HG03378 (cell line): ENCODE measurements at regions not wholly inside any gene's neighbourhood (a gene's known extent, or its start where the extent isn't known, plus 50 kb on each side); places are given as distances from the start of the nearest gene placed in this dataset.
A peak's percentile ranks its signal among the peaks of the same experiment; 100 is the strongest.

Source experiments
- ATAC-seq: cut with Tn5 transposase; IDR thresholded peaks from one replicate; pipeline ENCODE4 v1.9.1; 2021; ENCODE audit warnings: mild to moderate bottlenecking, moderate library complexity; ENCODE audit not compliant: unreplicated experiment

DNA sequence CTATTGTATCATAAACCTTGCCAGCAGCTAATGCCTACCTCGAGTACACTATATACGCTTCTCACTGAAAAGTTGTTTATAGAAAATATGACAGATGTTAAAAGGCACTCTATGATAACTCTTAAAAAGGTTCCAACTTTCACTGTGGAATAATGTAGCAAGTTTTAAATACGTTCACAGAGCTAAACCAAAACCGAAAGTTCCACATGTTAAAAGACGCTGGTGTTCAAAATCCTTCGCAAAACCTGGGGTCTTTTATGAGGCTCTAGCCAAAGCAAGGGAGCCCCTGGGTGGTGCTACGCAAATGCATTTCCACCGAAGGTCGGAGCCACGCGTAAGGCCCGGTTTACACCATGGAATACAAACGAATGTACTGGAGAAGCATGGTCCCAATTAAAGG is 103.7 kb upstream of the TENM3 start:
- ATAC-seq, result no peak

DNA sequence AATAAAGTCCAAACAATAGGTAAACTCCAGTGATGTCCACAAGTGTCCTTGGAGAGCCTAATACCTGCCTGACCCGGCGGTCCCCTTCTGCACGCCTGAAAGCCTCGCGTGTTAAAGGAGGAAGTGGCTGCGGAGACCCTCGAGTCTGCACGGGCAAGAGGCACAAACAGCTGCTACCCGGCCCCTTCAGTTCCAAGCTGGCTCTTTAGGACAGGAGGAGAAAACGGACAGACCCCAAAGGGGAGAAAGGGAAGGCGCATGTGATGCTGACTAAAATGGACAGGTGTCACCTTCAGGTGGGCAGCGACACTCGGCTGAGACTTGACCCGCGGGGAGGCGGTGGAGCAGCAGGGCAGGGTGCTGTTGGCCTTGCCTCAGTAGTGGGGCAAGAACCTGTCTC is 102.7 kb upstream of the TENM3 start:
- ATAC-seq, result no peak

DNA sequence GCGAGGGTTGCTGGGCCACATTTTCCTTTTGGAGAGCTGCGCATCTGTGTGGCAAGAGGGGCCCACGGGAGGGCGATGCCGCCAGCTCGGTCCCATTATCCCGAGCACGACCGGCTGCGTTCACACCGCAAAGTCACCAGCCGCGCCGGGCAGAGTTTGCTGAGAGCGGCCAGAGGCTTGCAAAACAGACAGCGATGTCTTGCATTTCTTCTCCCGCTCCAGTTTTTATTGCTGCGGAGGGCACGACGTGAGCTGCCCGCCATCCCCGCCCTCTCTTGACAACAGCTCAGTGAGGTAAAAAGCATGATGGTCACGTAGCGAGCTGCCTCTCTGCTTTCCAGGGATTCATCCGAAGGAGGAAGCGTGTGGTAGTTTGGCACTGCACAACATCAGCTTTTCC is 102.1 kb upstream of the TENM3 start:
- ATAC-seq, result no peak

DNA sequence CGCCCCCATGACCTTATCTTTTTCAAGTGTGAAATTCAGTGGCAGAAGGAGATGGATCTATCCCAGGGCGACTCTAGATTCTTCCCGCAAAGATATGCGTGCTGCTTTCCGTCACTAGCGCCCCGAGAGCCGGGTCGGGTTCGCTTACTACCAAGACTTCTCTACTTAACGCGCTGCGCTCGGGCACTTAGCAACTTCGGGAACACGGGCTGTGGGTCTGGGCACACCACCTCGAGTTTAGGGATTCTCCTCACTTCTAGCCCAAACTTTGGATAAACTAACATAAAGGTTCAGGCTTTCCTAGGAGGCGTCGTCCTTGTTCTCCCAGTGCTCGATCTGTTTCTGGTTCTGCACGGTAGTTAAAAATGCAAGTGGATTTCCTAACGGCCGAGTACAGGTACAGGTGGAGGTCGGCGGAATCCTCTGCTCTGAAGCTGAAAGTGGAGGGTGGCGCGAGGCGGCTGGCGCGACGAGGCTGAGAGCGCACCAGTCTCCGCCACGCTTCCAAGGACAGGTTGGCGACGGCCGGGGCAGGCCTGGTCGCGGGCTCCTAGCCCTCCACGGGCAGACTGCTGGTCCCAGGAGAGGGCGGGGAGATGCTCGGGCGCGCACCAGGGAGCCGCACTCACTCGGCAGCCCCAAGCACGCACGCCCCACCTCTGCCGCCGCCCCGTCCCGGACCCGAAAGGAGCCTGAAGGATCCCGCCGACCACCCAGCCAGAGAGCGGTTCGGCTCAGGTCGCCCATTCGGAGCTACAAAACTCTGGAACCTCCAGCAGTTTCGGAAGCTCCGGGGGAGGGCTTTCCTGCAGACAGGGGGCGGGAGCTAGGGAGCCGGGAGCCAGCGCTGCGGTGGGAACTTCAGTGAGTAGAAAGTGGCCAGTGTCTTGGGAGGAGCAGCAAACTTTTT is 100.8 kb upstream of the TENM3 start:
- no peak for ATAC-seq

DNA sequence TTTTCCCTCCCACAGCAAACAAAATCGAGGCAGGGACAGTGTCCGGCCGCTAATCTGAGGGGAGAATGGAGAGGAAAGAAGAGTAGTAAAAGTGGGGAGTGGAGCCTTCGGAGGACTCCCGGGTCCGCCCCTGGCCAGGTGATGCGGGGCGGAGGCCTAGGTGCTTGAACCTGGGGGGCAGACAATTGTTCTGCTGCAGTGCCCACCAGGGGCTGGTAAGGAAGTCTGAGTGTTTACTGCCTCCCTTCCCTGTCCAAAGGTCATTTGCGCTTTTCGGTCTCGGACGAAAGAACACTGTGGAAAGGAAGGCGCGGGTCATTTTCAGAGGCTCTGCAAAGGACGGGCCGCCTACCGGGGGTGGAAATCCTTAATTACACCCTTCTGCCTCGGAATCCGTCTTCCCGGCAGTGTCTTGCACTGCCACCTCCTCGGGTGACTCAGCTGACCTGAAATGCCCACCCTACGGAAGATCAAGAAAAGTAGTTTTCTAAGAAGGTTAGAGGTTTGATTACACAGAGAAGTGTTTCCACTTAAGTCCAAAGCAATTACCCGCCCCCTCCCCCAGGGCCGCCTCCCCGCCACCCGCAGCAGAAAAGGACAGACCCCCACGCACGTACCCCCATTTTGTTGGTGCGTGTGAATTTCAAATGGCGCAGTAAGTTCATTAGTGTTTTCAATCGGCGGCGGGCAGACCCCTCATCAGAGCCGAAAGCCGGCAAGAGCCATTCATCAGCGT is 99.9 kb upstream of the TENM3 start:
- no peak for ATAC-seq

DNA sequence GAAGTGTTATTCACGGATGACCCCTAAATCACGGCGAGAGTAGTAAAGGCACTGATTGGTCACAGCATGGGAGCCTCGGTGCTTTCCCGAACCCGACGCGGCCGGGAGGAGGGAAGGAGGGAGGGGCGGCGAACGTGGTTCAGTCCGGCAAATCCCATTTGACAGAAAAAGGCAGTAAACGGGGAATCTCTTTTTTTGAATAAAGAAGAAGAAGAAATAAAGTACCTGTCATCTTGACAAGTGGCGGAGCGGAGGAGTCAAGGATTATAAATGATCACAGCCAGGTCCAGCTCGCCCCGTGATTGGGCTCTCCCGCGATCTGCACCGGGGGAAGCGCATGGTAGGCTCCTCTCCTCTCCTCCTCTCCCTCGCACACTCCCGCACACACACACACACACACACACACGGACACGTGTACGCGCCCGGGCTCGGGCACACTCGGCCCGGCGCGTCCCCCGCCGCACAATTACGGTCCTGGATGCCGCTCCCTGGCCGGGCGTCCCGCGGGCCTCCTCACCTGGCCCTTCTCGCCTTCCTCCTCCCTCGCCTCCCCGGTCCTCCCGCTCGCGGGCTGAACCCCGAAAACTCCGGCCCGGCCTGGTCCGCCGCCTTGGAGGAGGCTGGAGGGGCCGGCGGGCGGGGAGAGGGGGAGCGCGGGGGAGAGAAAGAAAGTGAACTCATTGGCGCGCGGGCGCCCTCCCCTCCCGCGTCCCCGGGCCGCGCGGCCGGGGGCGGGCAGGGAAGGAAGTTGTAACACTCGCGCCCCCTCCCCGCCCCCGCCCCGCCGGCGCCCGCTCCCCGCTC is 99.2 kb upstream of the TENM3 start:
- peak; percentile 21 for ATAC-seq

DNA sequence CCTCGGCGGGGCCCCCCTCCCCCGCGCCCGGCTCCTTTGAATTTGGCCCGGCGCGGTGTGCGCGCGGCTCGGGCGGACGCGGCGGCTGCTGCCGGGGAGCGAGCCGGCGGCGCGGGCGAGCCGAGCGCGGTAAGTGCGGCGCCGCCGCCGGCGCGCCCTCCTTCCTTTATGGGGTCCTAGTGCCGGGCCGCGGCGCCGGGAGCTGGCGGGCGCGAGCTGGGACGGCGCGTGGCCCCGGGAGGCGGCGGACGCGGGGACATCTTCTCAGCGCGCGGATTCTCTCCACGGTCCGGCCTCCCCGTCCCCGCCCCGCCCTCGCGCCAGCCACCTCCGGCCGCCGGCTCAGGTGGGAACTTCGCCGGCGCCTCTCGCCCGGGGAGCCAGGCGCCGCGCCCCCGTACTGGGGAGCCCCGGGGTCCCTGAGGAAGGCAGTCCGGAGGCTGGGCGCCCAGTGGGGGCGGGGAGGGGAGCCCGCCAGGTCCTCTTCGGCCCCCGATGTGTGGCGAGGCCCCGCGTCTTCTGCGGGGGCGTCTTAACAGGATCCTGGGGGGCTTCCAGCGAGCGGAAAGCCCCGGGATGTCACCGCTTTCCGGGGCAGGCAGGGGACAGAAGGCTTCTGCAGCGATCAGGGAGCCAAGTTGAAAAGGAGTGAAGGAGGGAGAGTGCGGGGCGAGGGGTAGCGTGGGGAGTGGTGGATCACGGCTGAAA is 98.4 kb upstream of the TENM3 start:
- ATAC-seq, result peak; percentile 41

DNA sequence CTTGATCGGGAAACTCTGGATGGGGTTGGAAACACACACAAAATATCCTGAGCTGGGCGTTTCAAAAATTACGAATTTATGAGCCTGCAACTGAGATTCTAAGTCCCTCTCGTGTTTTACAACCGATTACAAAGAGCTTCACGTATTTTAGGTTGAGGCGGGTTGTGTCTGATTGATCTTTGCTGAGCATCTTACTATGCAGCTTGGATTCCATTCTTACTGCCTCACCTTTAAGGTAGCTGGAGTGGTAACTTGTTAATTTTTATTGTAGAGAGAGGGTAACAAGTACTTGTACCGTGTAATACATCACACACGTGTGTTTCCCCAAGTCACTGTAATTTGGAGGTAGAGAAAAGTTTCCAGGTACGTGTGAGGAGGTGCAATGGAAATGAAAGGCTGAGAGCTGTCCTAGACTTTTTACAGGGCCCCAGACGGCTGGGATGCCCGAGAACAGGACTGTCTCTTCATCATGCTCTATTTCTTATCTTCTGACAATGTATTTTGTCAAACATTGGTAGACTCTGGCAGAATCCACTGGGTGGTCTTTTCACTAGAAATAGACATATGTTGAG is 97.8 kb upstream of the TENM3 start:
- ATAC-seq, result no peak

DNA sequence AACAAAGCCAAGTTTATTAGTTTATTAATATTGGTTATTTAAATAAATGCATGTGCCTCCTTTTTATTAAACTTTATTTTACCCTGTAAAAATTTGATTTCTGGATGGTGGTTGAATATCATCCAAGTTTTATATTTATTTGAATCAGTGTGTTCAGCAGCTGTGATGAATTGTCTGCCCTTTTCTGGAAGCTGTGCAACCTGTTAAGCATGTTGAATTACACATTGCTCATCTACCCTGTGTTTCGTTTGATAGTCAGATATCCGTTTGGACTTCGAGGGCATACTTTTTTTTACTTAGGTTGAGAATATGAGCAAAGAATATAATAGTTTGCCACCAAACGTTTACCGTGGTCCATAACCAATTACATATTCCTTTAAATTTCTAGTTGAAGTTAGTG is 95.8 kb upstream of the TENM3 start:
- ATAC-seq, result no peak

DNA sequence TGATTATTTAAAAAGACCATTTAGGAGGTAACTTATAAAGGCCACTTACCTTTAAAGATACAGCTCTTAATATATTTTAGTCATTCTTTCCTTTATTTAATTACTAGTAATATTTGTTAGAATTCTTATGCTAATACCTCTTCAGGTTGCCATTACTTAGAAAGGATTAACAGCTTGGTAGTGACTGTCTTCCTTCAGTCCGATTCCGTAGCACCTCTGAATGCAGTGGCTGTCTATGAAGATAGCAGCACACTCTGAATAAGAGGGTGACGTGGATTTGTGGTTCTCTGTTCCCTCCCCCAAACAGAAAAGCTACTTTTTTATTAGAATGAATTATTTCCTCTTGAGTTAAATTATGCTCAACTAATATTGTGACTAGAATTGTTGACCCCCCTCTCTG is 92.6 kb upstream of the TENM3 start:
- no peak for ATAC-seq

DNA sequence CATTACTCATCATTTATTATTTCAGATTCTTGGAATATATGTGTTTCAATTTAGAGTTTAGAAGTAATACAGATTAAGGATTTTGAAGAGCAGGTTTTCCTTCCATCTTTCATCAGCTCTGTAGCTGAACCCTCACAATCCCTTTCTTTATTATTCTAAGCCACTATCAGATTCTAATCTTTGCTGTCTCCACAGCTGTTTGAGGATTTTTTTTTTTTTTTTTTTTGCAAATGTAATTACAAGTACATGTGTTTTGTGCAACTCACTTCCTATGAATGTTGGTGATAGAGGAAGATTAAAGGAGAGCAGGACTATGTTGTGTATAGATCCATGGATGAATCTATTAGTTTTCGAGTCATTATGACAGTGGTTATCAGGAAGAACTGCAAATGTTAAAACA is 87.4 kb upstream of the TENM3 start:
- no peak for ATAC-seq

DNA sequence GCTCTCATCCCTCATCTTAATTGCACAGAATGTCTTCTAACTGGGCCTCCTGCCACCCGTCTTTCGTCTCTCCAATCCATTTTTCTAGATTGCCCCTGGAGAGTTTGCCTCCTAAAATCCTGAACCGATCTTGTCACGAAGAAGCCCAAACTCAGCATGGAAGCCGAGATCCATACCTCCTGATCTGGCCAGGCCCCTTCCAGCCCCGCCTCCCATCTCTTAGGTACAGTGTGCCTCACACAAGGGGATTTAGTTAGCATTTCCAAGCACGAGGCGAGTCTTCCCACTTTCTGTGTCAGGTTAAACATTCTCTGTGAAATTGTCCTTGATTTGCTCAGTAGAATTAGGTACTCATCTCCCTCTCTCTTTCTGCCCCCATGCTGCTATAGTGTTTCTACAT is 80.0 kb upstream of the TENM3 start:
- no peak for ATAC-seq

DNA sequence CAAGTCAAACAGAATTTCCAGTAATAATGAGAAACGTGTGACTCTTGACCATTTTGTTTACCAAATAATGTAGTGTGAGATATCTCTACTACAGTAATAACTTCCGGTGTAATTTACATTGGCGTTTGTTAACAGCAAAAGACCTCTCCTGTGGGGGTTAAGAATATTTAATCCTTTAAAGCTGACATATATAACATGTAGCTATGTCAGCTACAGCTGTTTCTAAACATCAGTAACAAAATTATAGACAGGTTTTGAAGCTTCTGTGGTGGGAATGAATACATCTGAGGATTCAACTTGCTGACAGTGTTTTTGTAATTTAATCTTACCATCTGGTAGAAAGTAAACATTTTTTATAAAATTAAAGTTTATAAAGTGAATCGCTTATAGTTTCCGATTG is 73.6 kb upstream of the TENM3 start:
- no peak for ATAC-seq

DNA sequence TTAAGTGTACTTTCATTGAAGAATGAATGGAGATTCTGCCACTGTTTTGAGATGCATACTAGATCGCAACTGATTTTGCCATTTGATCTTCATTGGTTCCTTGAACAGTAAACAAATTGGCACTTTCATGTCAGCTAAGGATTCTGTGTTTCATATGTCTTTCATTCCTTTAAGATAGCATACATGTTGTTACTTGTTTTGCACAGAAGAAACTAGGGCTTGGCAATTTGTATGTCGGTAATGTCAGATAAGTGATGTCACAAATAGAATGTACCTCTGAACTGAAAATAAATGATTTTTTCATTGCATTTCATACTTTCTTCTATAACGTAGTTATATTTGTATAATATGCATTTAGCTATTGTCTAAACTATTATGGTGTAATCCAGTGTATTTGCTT is 73.2 kb upstream of the TENM3 start:
- ATAC-seq, result no peak

DNA sequence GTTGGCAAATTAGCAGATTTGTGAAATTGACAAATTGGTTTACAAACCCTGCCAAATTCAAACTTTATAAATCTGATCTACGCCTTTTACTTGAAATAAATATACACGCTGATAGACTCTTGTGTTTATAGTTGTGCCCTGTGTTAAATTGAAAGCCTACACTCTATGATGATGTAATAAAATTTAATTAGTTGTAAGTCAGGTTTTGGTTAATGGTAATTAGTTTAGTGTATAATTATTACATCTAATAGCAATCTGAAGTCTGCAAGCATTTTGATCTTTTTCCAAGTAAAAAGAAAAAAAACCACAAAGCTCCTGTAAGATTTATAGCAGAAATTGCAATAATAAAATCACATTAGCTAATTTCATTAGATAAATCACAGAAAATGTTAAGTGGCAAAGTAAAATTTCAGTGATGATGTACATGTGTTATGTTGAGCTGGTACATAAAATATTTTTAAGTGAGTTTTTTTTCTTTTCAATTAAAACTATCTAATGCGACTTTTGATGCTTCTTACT is 72.7 kb upstream of the TENM3 start:
- ATAC-seq, result no peak

DNA sequence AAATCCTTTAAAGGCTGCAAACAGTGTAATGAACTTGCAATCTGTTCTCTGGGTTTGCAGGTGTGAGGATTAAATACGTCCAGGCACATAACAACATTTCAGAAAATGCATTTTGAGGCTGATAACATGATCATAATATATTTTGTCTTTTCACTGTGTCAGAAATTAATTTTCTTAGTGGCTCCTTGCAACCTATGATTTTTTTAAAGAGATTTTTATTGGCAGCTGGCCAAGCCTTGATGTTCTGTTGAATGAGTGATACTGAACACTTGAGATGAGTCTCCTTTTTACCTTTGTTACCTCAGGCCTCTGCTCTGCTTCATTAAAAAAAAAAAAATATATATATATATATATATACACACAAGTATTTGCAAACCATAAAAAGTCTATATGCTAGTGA is 68.2 kb upstream of the TENM3 start:
- no peak for ATAC-seq

DNA sequence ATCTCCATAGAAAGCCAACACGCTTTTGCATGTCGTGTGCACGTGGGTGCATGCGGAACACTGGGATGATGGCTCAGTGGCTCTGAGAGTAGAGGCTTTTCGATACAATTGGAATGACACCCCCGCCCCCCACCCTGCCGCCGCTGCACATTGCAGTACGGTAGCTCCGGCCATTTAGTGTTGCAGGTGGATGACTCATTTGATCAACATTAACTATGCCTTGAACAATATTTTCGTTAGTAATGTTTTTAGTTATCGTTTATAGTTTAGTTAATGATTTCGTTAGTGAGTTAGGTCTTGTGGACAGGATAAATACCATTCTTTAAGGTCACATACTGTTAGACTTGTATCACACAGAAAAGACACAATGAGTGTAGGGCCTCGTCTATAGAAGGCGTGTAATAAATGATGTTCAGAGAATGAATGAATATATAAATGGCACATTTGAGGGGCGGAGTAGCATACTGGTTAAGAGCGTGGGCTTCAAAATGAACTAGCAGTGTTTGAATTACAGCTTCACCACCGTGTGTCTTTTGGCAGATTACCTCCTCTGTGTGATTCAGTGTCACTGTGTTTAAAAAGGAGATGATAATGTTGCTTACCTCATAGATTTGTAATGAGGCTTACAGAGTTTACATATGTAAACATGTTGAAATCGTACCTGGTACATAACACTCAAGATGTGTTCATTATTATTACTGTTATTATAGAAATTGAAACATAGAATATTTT is 67.2 kb upstream of the TENM3 start:
- no peak for ATAC-seq

DNA sequence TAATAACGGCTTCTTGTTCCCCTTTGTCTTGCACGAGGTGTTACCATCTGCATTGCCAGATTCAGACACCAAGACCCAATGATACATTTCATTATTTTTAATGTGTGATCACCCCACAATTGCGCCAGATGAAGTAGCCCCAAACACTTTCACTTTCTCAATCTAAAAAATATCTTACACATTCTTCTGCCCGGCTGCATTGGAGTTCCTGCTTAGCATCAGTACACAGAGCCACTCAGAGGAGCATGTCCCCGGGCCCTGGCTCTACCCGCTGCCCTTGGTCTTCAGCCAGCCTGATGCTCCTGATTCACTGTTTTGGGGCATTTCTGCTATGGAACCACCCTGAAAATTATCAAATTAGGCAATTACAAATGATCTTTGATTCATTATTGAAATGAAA is 66.0 kb upstream of the TENM3 start:
- no peak for ATAC-seq

DNA sequence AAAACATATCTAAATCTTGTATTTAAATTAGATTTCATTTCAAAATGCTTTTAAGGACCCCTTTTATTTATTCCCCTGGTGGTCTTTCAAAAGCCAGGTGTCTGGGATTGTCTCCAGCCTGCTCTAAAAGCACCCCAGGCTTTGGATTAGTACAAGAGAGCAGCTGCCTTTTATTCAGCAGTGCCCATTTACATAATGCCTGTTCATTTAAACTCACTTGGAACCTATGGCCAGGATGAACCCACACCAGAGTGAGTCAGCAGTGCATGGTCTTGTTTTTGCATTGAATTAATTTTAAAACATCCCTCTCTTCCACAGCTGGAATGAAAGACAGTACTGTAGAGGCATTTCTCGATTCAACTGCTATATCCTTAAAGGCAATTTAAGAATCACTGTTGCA is 64.1 kb upstream of the TENM3 start:
- no peak for ATAC-seq

DNA sequence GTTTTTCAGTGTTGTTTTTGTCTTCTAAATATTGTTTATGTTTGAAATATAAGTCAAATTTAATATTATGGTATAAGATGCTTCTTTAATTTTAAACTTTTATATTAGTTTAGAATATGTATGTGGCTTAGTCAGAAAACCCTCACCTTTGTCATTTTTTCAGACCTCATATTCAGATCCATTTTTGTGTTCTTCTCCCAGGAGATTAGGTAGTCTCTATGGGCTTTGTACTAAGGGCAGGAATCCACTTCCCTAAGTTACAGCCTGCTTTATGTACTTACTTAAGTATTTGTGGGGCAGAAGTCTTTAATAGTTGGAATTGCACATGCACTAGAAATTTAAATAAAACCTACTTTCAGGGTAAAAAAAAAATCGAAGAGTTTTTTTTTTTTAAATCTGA is 63.5 kb upstream of the TENM3 start:
- ATAC-seq, result no peak
